Effector memory CD4-positive, alpha-beta T cell (primary cell): ENCODE measurements at regions not wholly inside any gene's neighbourhood (a gene's known extent, or its start where the extent isn't known, plus 50 kb on each side); places are given as distances from the start of the nearest gene placed in this dataset.

Source experiments
- DNase-seq, 3 donors: peaks; one replicate each; pipeline ENCODE4 v3.0.0-alpha.2; 2020
- H3K27ac ChIP-seq: 2 replicates; pipeline ENCODE4 v1.7.0; 2013; ENCODE audit warnings: mild to moderate bottlenecking, low read length, moderate library complexity; ENCODE audit not compliant: insufficient read depth, poor library complexity, severe bottlenecking
- H3K27me3 ChIP-seq: replicated peaks from 2 replicates; pipeline ENCODE4 v1.7.0; 2013; ENCODE audit warnings: mild to moderate bottlenecking, low read length; ENCODE audit not compliant: insufficient read depth, control insufficient read depth, poor library complexity, severe bottlenecking
- H3K36me3 ChIP-seq: 2 replicates; pipeline ENCODE4 v1.7.0; 2013; ENCODE audit warnings: mild to moderate bottlenecking, low read length, moderate library complexity; ENCODE audit not compliant: control insufficient read depth, insufficient read depth
- H3K4me1 ChIP-seq: 2 replicates; pipeline ENCODE4 v1.7.0; 2013; ENCODE audit warnings: low read length, mild to moderate bottlenecking; ENCODE audit not compliant: control insufficient read depth, insufficient read depth, poor library complexity, severe bottlenecking
- H3K4me3 ChIP-seq: 2 replicates; pipeline ENCODE4 v1.7.0; 2013; ENCODE audit warnings: low read length, low read depth, mild to moderate bottlenecking; ENCODE audit not compliant: insufficient read depth, poor library complexity, severe bottlenecking
- H3K9me3 ChIP-seq: 2 replicates; pipeline ENCODE4 v1.7.0; 2013; ENCODE audit warnings: mild to moderate bottlenecking, low read length, moderate library complexity; ENCODE audit not compliant: control insufficient read depth

DNA sequence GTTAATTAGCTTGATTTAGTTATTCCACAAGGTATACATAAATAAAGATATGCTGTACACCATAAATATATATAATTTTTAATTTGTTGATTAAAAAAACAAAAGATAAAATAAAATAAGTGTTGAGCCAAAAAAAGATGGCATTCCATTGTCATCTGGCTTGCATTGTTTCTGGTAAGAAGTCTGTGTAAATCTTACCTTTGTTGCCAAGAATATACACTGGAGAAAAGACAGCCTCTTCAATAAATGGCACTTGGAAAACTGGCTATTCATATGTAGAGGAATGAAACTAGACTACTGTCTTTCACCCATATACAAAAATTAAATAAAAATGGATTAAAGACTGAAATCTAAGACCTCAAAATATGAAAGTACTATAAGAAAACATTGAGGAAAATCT, 196.5 kb downstream of the IER5 start:
- no peak overlapping the region for H3K4me3 ChIP-seq
- no peak for DNase-seq
- no peak overlapping the region for H3K27ac ChIP-seq
- no peaks in the 10 kb centered on the region for H3K9me3 ChIP-seq
- H3K36me3 ChIP-seq = no peaks in the 10 kb centered on the region
- no peaks in the 10 kb centered on the region for H3K27me3 ChIP-seq
- H3K4me1 ChIP-seq = no peaks in the 10 kb centered on the region

DNA sequence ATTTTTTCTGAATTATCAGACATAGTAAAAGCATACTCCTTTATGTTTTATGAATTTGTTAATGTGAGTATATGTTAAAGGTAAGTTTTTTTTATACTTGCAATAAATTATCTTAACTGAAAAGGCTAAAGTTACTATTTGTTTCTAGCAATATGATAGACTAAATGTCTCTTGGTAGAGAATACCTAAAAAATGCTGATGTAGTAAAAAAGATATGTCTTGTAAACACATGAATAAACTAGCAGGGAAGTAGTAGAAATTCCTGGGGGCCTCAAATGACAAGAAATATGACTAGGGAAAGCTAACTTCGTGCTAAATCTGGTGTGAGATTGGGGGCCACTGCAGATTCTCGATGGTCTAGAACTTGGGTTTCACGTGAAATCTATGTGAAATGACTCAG, 188.1 kb upstream of the CACNA1E start:
- H3K27ac ChIP-seq = no peak overlapping the region
- H3K4me3 ChIP-seq = no peak overlapping the region
- H3K9me3 ChIP-seq = no peaks in the 10 kb centered on the region
- H3K4me1 ChIP-seq = no peaks in the 10 kb centered on the region
- no peaks in the 10 kb centered on the region for H3K36me3 ChIP-seq
- DNase-seq = no peak
- H3K27me3 ChIP-seq = no peaks in the 10 kb centered on the region

DNA sequence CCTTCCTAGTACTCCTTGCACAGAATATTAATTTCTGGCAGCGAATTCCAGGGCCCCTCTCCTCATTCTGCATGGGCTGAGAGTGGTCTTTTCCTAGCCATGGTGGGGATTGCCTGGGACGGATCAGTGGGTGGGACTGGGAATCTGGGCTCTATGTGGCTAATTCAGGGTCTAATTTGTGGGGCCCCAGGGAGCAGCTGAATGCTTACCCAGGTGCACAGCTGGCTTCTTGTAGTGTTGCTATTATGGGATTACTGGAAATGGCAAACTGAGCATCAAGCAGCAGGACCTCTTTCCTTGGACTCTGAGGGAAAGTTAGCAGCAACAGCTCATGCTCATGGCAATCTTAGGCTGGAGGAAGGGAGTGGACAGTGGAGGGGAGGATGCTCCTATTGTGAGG, 187.1 kb upstream of the CACNA1E start:
- DNase-seq = no peak
- H3K27me3 ChIP-seq = no peaks in the 10 kb centered on the region
- H3K9me3 ChIP-seq = no peaks in the 10 kb centered on the region
- H3K27ac ChIP-seq = no peak overlapping the region
- H3K36me3 ChIP-seq = no peaks in the 10 kb centered on the region
- H3K4me3 ChIP-seq = no peak overlapping the region
- no peaks in the 10 kb centered on the region for H3K4me1 ChIP-seq

DNA sequence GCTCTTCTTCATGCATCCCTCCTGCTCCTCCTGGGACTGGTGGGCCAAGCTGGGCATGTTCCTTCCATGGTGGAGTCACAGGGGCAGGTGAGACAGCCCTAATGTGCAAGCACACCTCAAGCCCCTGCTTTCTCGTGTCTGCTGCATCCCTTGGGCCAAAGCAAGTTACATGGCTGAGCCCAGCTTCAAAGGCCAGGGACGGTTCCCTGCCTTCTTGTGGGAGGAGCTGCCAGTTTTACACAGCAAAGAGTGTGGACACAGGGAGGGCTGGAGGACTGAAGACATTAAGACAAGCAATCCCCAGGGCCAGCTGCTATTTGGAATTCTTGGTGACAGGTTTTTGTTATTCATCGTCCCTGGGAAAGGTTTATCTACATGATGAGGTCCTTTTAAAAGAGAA, 175.2 kb upstream of the CACNA1E start:
- peaks cover 5% of the 10 kb centered on the region for H3K27me3 ChIP-seq
- H3K9me3 ChIP-seq = no peaks in the 10 kb centered on the region
- H3K36me3 ChIP-seq = no peaks in the 10 kb centered on the region
- H3K4me3 ChIP-seq = no peak overlapping the region
- no peak overlapping the region for H3K27ac ChIP-seq
- H3K4me1 ChIP-seq = no peaks in the 10 kb centered on the region
- DNase-seq = no peak

DNA sequence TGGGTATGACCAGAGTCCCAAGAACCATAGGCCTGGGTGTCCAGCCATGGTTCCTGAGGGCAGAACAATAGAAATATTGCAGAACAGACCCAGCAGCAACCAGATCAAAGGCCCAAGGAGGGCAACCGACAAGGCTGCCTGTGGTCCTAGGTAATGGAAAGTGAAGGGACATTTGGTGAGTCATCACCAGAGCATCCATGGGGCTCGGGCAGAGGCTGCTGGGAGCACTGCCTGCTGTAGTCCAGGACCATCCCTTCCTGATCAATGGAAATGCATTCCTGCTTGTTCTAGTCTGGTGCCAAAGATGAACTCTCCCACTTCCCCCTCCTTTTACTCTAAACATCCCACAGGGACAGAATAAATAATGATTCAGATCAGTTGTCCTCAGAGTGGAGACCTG, 172.8 kb upstream of the CACNA1E start:
- H3K4me1 ChIP-seq = no peaks in the 10 kb centered on the region

DNA sequence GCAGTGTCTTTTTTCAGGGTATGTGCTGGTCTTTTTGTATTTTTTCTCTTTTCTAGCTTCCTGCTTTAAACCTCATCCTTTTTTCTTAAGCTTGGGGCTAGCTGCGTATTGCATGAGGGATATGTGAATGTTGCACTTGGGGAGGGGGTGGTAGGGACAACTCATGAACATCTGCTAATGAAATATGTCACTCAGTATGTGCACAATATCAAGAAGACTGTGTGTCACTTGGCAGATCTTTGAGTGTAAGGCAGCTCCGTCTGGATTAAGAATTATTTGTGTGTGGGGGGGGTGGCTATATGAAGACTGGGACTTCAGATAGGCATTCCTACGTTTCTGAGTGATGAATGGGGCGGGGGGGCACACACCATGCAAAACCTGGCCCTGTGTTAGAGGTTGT, 170.4 kb upstream of the CACNA1E start:
- H3K36me3 ChIP-seq = no peaks in the 10 kb centered on the region
- no peak overlapping the region for H3K27ac ChIP-seq
- DNase-seq = no peak
- no peaks in the 10 kb centered on the region for H3K9me3 ChIP-seq
- H3K4me3 ChIP-seq = no peak overlapping the region
- peaks cover 23% of the 10 kb centered on the region for H3K27me3 ChIP-seq
- H3K4me1 ChIP-seq = no peaks in the 10 kb centered on the region

More for the DNA sequence above, 172.8 kb upstream of the CACNA1E start:
- no peak overlapping the region for H3K27ac ChIP-seq
- no peak overlapping the region for H3K4me3 ChIP-seq
- no peak for DNase-seq
- H3K36me3 ChIP-seq = no peaks in the 10 kb centered on the region
- no peaks in the 10 kb centered on the region for H3K9me3 ChIP-seq
- H3K27me3 ChIP-seq = peaks cover 12% of the 10 kb centered on the region

DNA sequence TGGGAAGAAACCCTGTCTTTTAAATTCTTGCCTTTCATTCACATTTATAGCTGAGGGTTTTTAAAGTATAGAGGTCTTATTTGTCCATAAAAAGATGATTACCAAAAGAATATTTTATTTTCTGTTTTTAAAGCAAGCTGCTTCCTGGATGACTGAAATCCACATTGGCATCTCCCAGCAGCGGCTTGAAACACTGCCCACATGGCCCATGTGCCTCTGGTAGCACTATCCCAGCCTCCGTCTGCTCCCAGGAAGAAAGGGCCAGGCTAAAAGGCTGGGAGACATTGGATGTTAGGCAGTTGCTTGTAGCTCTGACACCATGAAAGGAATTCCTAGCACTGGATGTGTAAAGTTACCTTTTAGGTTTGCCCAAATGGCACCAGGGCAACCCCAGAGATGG, 169.9 kb upstream of the CACNA1E start:
- DNase-seq = no peak
- no peak overlapping the region for H3K27ac ChIP-seq
- peaks cover 3% of the 10 kb centered on the region for H3K4me1 ChIP-seq
- no peaks in the 10 kb centered on the region for H3K9me3 ChIP-seq
- no peak overlapping the region for H3K4me3 ChIP-seq
- peaks cover 26% of the 10 kb centered on the region for H3K27me3 ChIP-seq
- H3K36me3 ChIP-seq = no peaks in the 10 kb centered on the region

DNA sequence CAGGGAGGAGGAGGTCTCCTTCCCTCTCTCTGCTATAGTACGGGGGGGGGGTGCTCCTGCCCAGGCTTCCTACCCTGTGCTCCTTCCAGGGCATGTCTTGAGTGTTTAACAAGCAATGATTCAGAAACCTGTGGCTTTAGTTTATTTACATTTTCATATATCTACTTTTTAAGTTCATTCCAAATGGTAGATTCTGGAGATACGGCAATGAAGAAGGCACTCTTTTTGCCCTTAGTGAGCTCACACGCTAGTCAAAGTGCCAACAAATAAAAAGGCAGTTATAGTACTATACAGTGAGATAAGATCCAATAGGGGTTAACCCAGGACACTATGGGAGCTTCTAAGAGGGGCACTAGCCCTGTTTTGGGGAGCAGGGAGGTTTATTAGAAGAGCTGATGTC, 169.3 kb upstream of the CACNA1E start:
- Histone ChIP-seq H3K9me3 (no peaks in the 10 kb centered on the region), H3K4me3 (no peak overlapping the region), H3K4me1 (peaks cover 3% of the 10 kb centered on the region), H3K36me3 (no peaks in the 10 kb centered on the region), H3K27ac (no peak overlapping the region), H3K27me3 (peaks cover 26% of the 10 kb centered on the region)
- no peak for DNase-seq

DNA sequence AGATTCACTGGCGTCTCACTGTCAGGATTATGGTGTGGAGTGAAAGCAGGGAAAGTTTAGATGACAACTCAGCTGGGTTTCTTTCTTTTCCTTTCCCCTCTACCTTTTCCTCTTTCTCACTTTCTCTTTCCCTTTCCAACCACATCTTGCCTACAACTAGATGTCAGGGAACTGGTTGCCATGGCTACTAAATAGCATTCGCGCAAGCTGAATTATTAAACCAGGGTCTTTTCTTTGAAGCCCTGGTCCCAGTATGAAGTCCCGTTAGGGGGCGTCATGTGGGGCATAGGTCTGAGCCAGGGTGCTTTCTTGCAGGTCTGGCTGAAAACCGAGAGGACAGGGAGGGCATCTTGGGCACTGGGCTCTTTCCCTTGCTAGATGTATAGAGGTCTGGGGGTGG, 168.4 kb upstream of the CACNA1E start:
- Histone ChIP-seq H3K27me3 (peaks cover 26% of the 10 kb centered on the region), H3K4me3 (no peak overlapping the region), H3K36me3 (no peaks in the 10 kb centered on the region), H3K4me1 (peaks cover 3% of the 10 kb centered on the region), H3K27ac (no peak overlapping the region), H3K9me3 (no peaks in the 10 kb centered on the region)
- no peak for DNase-seq

DNA sequence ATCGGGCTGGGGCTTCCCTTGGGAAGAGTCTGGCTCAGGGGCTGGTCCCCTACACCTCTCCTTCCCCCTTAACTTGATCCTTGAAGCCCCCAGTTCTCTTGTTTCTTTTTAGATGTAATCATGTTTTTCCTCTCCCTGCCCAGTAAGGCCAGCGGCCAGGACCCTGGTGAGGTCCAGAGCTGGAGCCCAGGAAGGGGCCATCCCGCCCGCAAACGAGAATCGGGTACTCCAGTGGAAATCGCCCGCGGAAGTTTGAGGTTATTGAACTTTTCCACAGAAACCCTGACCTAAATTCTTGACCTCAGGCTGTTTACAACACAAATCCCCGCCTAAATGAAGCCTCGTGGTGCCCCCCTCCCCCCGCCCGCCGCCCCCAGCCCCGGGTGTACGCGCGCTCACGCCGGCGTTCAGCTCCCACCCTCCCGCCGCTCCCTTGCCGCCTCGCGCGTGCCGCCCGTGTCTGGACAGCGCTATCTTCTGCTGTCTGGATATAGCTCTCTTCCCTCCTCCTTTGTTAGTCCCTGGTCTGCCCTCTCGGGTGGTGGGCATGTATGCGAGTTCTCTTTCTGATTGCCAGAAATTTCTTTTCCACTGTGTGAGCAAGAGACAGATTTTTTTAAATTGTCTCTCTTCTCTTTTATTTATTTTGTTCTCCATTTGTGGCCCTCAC, 165.9 kb upstream of the CACNA1E start:
- Histone ChIP-seq H3K4me1 (peaks cover 3% of the 10 kb centered on the region), H3K9me3 (no peaks in the 10 kb centered on the region), H3K4me3 (no peak overlapping the region), H3K27me3 (peaks cover 24% of the 10 kb centered on the region), H3K36me3 (no peaks in the 10 kb centered on the region), H3K27ac (no peak overlapping the region)
- no peak for DNase-seq
